Left colon (tissue), 2 donors: ENCODE measurements at regions not wholly inside any gene's neighbourhood (a gene's known extent, or its start where the extent isn't known, plus 50 kb on each side); places are given as distances from the start of the nearest gene placed in this dataset.
"Not testable (repeated sequence)": the region's sequence is repeated elsewhere in the genome, so short reads cannot be mapped to it uniquely, and the experiment has no call there.

Source experiments
- ATAC-seq: fragments of 200-7000 bp; cut with Tn5 transposase; one replicate; pipeline ENCODE4 v1.9.1; 2020; ENCODE audit warnings: mild to moderate bottlenecking, moderate library complexity
- DNase-seq, 2 donors: peaks; one replicate each; pipeline ENCODE4 v3.0.0-alpha.2; 2020
- intact Hi-C, 2 donors: fragments of 100-400 bp; cut with DNase I in 1 of 2; cut with micrococcal nuclease in 1 of 2; formaldehyde crosslinking; loops; one replicate each; pipeline versions ENCODE4 v1.11.2 to v1.14.0; 2022; cut with DNase I, micrococcal nuclease
- donor health status: DM: no; HTN: no; CAD: no.
- donor health status: DM: yes; HTN: yes; CAD: no.

GRCh38 chr7:63748571-63749302 is 249.9 kb upstream of the ZNF722 start:
- DNase-seq, ATAC-seq, intact Hi-C loops: not testable (repeated sequence)

GRCh38 chr7:63752446-63752845 is 246.2 kb upstream of the ZNF722 start:
- ATAC-seq, intact Hi-C loops, DNase-seq: not testable (repeated sequence)

- intact Hi-C loops, DNase-seq, ATAC-seq: not testable (repeated sequence)
Observed at GRCh38 chr7:63753160-63753559, 245.5 kb upstream of the ZNF722 start.

GRCh38 chr7:63760202-63760601 is 238.4 kb upstream of the ZNF722 start:
- intact Hi-C loops, DNase-seq, ATAC-seq: not testable (repeated sequence)

- ATAC-seq, intact Hi-C loops, DNase-seq: not testable (repeated sequence)
Observed at GRCh38 chr7:63765541-63765940, 233.1 kb upstream of the ZNF722 start.

- intact Hi-C loops, ATAC-seq, DNase-seq: not testable (repeated sequence)
Observed at GRCh38 chr7:63766197-63766596, 232.5 kb upstream of the ZNF722 start.

GRCh38 chr7:63770162-63770561 is 228.5 kb upstream of the ZNF722 start:
- ATAC-seq, DNase-seq, intact Hi-C loops: not testable (repeated sequence)

- ATAC-seq, intact Hi-C loops, DNase-seq: not testable (repeated sequence)
Observed at GRCh38 chr7:63771389-63772085, 227.1 kb upstream of the ZNF722 start.

GRCh38 chr7:63789378-63790176 is 209.1 kb upstream of the ZNF722 start:
- intact Hi-C loops: no loop called here
- DNase-seq: peak in 1 of 2 donors; percentile 40
- ATAC-seq: peak; percentile 94

- intact Hi-C loops, DNase-seq: not testable (repeated sequence)
- peak; percentile 64 for ATAC-seq
Observed at GRCh38 chr7:63790177-63790763, 208.4 kb upstream of the ZNF722 start.
